Neural progenitor cell (in vitro differentiated cells): ENCODE measurements at regions not wholly inside any gene's neighbourhood (a gene's known extent, or its start where the extent isn't known, plus 50 kb on each side); places are given as distances from the start of the nearest gene placed in this dataset.

Source experiments
- DNase-seq: peaks from one replicate; pipeline ENCODE4 v3.0.0-alpha.2; 2016; ENCODE audit warnings: low spot score
- H2AFZ ChIP-seq: fragments of 200-600 bp; sonication (generic); replicated peaks from 2 replicates; pipeline ENCODE4 v1.6.1; 2016; ENCODE audit warnings: antibody characterized with exemption
- H3F3A ChIP-seq: fragments of 200-600 bp; sonication (generic); 2 replicates; pipeline ENCODE4 v1.6.1; 2016; ENCODE audit warnings: antibody characterized with exemption, low read depth
- H3K27ac ChIP-seq: fragments of 200-600 bp; sonication (generic); 2 replicates; pipeline ENCODE4 v1.5.1; 2016; ENCODE audit warnings: mild to moderate bottlenecking
- H3K27me3 ChIP-seq: fragments of 200-600 bp; sonication (generic); 2 replicates; pipeline ENCODE4 v1.6.1; 2016; ENCODE audit warnings: mild to moderate bottlenecking, moderate library complexity
- H3K36me3 ChIP-seq: fragments of 200-600 bp; sonication (generic); 2 replicates; pipeline ENCODE4 v1.5.1; 2016
- H3K4me1 ChIP-seq: fragments of 200-600 bp; sonication (generic); 2 replicates; pipeline ENCODE4 v1.6.1; 2016; ENCODE audit warnings: mixed run types
- H3K4me2 ChIP-seq: fragments of 200-600 bp; sonication (generic); 2 replicates; pipeline ENCODE4 v1.6.1; 2016
- H3K4me3 ChIP-seq: fragments of 200-600 bp; sonication (generic); 2 replicates; pipeline ENCODE4 v1.5.1; 2016
- H3K79me2 ChIP-seq: fragments of 200-600 bp; sonication (generic); 2 replicates; pipeline ENCODE4 v1.6.1; 2016; ENCODE audit warnings: low read depth
- H3K9ac ChIP-seq: fragments of 200-600 bp; sonication (generic); 2 replicates; pipeline ENCODE4 v1.6.1; 2016
- H3K9me3 ChIP-seq: fragments of 200-600 bp; sonication (generic); 2 replicates; pipeline ENCODE4 v1.5.1; 2016; ENCODE audit warnings: low read depth
- H4K20me1 ChIP-seq: fragments of 200-600 bp; sonication (generic); 2 replicates; pipeline ENCODE4 v1.6.1; 2016; ENCODE audit warnings: low read depth
- H3K27ac Mint-ChIP-seq: 3 replicates; pipeline ENCODE4 v1.8.0; 2021; ENCODE audit warnings: mixed read lengths
- H3K27me3 Mint-ChIP-seq: 2 replicates; pipeline ENCODE4 v1.8.0; 2022; ENCODE audit warnings: low read depth, mild to moderate bottlenecking, inconsistent platforms, moderate library complexity, mixed read lengths; ENCODE audit not compliant: insufficient read depth
- H3K36me3 Mint-ChIP-seq: 3 replicates; pipeline ENCODE4 v1.8.0; 2021; ENCODE audit warnings: mixed read lengths
- H3K4me1 Mint-ChIP-seq: 3 replicates; pipeline ENCODE4 v1.8.0; 2021; ENCODE audit warnings: mixed read lengths
- H3K4me3 Mint-ChIP-seq: 3 replicates; pipeline ENCODE4 v1.8.0; 2021; ENCODE audit warnings: mild to moderate bottlenecking, moderate library complexity, mixed read lengths
- H3K9me3 Mint-ChIP-seq: 3 replicates; pipeline ENCODE4 v1.8.0; 2020; ENCODE audit warnings: mixed read lengths
- EZH2 ChIP-seq: fragments of 200-600 bp; sonication (generic); IDR thresholded peaks from 2 replicates; pipeline ENCODE4 v1.6.1; 2017; ENCODE audit warnings: antibody characterized with exemption, mild to moderate bottlenecking, moderate library complexity
- EZH2phosphoT487 ChIP-seq: fragments of 200-600 bp; sonication (generic); IDR thresholded peaks from 2 replicates; pipeline ENCODE4 v1.6.1; 2017; ENCODE audit warnings: antibody characterized with exemption
- TF ChIP-seq, protein P1 (sequence below): fragments of 200-600 bp; sonication (generic); IDR thresholded peaks from 2 replicates; pipeline ENCODE4 v1.5.1; 2017; ENCODE audit warnings: antibody characterized with exemption, mild to moderate bottlenecking

GRCh38 chr9:85487872-85488271, 253.9 kb downstream of the AGTPBP1 start:
- no peaks in the 10 kb centered on the region for H3K27me3 ChIP-seq
- H3K27me3 Mint-ChIP-seq, result no peaks in the 10 kb centered on the region
- H4K20me1 ChIP-seq, result no peaks in the 10 kb centered on the region
- H3K9ac ChIP-seq, result no peak overlapping the region
- TF ChIP-seq EZH2phosphoT487 (no peak), EZH2 (no peak)
- TF ChIP-seq, protein P1, sequence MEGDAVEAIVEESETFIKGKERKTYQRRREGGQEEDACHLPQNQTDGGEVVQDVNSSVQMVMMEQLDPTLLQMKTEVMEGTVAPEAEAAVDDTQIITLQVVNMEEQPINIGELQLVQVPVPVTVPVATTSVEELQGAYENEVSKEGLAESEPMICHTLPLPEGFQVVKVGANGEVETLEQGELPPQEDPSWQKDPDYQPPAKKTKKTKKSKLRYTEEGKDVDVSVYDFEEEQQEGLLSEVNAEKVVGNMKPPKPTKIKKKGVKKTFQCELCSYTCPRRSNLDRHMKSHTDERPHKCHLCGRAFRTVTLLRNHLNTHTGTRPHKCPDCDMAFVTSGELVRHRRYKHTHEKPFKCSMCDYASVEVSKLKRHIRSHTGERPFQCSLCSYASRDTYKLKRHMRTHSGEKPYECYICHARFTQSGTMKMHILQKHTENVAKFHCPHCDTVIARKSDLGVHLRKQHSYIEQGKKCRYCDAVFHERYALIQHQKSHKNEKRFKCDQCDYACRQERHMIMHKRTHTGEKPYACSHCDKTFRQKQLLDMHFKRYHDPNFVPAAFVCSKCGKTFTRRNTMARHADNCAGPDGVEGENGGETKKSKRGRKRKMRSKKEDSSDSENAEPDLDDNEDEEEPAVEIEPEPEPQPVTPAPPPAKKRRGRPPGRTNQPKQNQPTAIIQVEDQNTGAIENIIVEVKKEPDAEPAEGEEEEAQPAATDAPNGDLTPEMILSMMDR, result no peak
- no peak overlapping the region for H3K4me3 ChIP-seq
- H3K27ac ChIP-seq, result no peak overlapping the region
- H3K27ac Mint-ChIP-seq, result no peak overlapping the region
- peaks cover 9% of the 10 kb centered on the region for H3K4me1 Mint-ChIP-seq
- no peaks in the 10 kb centered on the region for H3K9me3 ChIP-seq
- no peaks in the 10 kb centered on the region for H3K36me3 Mint-ChIP-seq
- no peaks in the 10 kb centered on the region for H3K79me2 ChIP-seq
- H3K4me3 Mint-ChIP-seq, result no peak overlapping the region
- H3K36me3 ChIP-seq, result no peaks in the 10 kb centered on the region
- no peak overlapping the region for H2AFZ ChIP-seq
- H3K4me1 ChIP-seq, result no peaks in the 10 kb centered on the region
- no peak for DNase-seq
- H3K9me3 Mint-ChIP-seq, result no peaks in the 10 kb centered on the region
- H3F3A ChIP-seq, result no peaks in the 10 kb centered on the region
- H3K4me2 ChIP-seq, result no peak overlapping the region

- H3K27me3 Mint-ChIP-seq, result peaks cover 3% of the 10 kb centered on the region
- TF ChIP-seq EZH2phosphoT487 (no peak), EZH2 (no peak)
- H3F3A ChIP-seq, result no peaks in the 10 kb centered on the region
- H3K4me1 ChIP-seq, result no peaks in the 10 kb centered on the region
- H3K27me3 ChIP-seq, result no peaks in the 10 kb centered on the region
- H3K27ac Mint-ChIP-seq, result no peak overlapping the region
- no peak for DNase-seq
- no peaks in the 10 kb centered on the region for H3K9me3 ChIP-seq
- H3K79me2 ChIP-seq, result no peaks in the 10 kb centered on the region
- no peak overlapping the region for H3K9ac ChIP-seq
- H4K20me1 ChIP-seq, result no peaks in the 10 kb centered on the region
- H3K4me3 Mint-ChIP-seq, result no peak overlapping the region
- no peak overlapping the region for H3K27ac ChIP-seq
- H3K36me3 ChIP-seq, result no peaks in the 10 kb centered on the region
- no peaks in the 10 kb centered on the region for H3K36me3 Mint-ChIP-seq
- no peak overlapping the region for H2AFZ ChIP-seq
- no peaks in the 10 kb centered on the region for H3K9me3 Mint-ChIP-seq
- H3K4me3 ChIP-seq, result no peak overlapping the region
- H3K4me1 Mint-ChIP-seq, result peaks cover 9% of the 10 kb centered on the region
- H3K4me2 ChIP-seq, result no peak overlapping the region
These were observed 257.5 kb downstream of the AGTPBP1 start for GRCh38 chr9:85484235-85484634.

DNA sequence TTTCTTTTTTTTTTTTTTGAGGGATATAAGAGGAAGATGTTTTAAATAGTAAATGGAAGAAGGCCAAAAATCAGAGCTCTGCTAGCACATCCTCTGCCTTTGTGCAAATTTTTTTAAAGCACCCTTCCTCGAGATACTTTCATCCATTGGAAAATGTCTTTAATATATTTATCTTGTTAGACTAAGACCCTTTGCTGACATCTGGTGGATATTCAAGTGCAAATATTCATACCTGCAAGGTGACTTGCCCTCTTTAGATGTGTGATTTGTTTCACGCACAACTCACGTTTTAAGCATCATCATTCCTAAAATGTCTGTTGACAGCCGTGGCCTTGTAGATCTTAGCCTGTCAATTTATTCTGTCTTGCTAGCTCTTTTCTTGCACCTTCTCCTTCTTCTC, 258.5 kb downstream of the AGTPBP1 start:
- Mint-ChIP-seq H3K27ac (no peak overlapping the region), H3K27me3 (peaks cover 3% of the 10 kb centered on the region), H3K4me1 (peaks cover 9% of the 10 kb centered on the region), H3K9me3 (no peaks in the 10 kb centered on the region), H3K36me3 (no peaks in the 10 kb centered on the region), H3K4me3 (no peak overlapping the region)
- Histone ChIP-seq H3K27me3 (no peaks in the 10 kb centered on the region), H2AFZ (peak overlapping the region; percentile 57), H3K79me2 (no peaks in the 10 kb centered on the region), H3F3A (no peaks in the 10 kb centered on the region), H4K20me1 (no peaks in the 10 kb centered on the region), H3K9me3 (no peaks in the 10 kb centered on the region), H3K4me2 (no peak overlapping the region), H3K4me1 (no peaks in the 10 kb centered on the region), H3K9ac (no peak overlapping the region), H3K4me3 (no peak overlapping the region), H3K27ac (no peak overlapping the region), H3K36me3 (no peaks in the 10 kb centered on the region)
- no peak for DNase-seq
- TF ChIP-seq, protein P1, result peak; percentile 9
- no peak for TF ChIP-seq EZH2

DNA sequence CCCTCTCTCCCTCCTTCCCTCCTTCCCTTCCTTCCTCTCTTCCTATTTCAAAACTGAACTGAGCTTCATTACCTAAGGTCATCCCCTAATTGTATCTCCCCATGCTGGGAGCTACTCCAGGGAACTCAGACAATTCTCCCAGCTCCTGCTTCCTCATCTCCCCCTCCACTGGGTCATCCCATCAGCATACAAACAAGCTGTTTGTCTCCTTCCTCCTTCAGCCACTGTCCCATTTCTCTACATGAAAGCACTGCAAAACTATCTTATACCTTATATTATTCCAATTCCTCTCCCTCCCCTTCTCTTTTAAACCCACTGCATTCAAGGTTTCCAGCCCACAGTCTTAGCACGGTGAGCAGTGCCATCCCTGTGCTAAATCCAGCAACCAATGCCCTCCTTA, 262.4 kb downstream of the AGTPBP1 start:
- Histone ChIP-seq H3K4me2 (no peak overlapping the region), H3K36me3 (no peaks in the 10 kb centered on the region), H3K27me3 (no peaks in the 10 kb centered on the region), H3K9me3 (peaks cover 4% of the 10 kb centered on the region), H3K4me3 (no peak overlapping the region), H2AFZ (no peak overlapping the region), H3K27ac (no peak overlapping the region), H3K4me1 (no peaks in the 10 kb centered on the region), H3F3A (no peaks in the 10 kb centered on the region), H4K20me1 (no peaks in the 10 kb centered on the region), H3K79me2 (no peaks in the 10 kb centered on the region), H3K9ac (no peak overlapping the region)
- Mint-ChIP-seq H3K27me3 (peaks cover 7% of the 10 kb centered on the region), H3K4me1 (peaks cover 6% of the 10 kb centered on the region), H3K4me3 (no peak overlapping the region), H3K27ac (no peak overlapping the region), H3K36me3 (peaks cover 2% of the 10 kb centered on the region), H3K9me3 (peaks cover 9% of the 10 kb centered on the region)
- TF ChIP-seq EZH2 (no peak), EZH2phosphoT487 (no peak)
- TF ChIP-seq, protein P1, result no peak
- no peak for DNase-seq
